ENCODE measurements at regions not wholly inside any gene's neighbourhood (a gene's known extent, or its start where the extent isn't known, plus 50 kb on each side); places are given as distances from the start of the nearest gene placed in this dataset.
A peak's percentile ranks its signal among the peaks of the same experiment; 100 is the strongest.

GRCh38 chr6:53986721-53987521 lies 124.3 kb upstream of the MLIP start:
- Histone ChIP-seq H3K9me1 (ENCODE audit: insufficient read depth, low read length) (peaks cover 6% of the 10 kb centered on the region), H3K4ac (ENCODE audit: low read depth, low read length) (peak overlapping the region; percentile 52), H3K9me3 (ENCODE audit: control insufficient read depth, insufficient read depth, low read length) (no peaks in the 10 kb centered on the region), H2BK15ac (ENCODE audit: low read depth, low read length) (0 out of 3 replicates have a peak overlapping the region, but pooled peaks have one; percentile 3), H3K56ac (ENCODE audit: extremely low read depth, insufficient read depth, low read length) (no peak overlapping the region), H3K4me2 (ENCODE audit: low read depth, low read length) (peak overlapping the region; percentile 38; the same call in 1 of the 2 replicates), H3K4me1 (ENCODE audit: control insufficient read depth, insufficient read depth, low read length) (peaks cover 7% of the 10 kb centered on the region), H2BK120ac (ENCODE audit: low read depth, low read length) (peak overlapping the region; percentile 0; the same call in 1 of the 2 replicates), H4K20me1 (ENCODE audit: insufficient read depth, low read length) (no peaks in the 10 kb centered on the region), H2AK5ac (ENCODE audit: low read depth, low read length) (no peak overlapping the region), H3K9ac (ENCODE audit: low read depth, low read length) (no peak overlapping the region), H2BK5ac (ENCODE audit: low read depth, low read length, poor library complexity, severe bottlenecking) (no peak overlapping the region), H2AFZ (replicated peaks; ENCODE audit: low read length, poor library complexity) (peak overlapping the region; percentile 67), H3K4me3 (ENCODE audit: insufficient read depth, low read depth, low read length) (no peak overlapping the region), H4K5ac (ENCODE audit: low read depth, low read length) (peak overlapping the region; percentile 26), H3K27me3 (ENCODE audit: control insufficient read depth, insufficient read depth, low read length) (no peaks in the 10 kb centered on the region), H3K36me3 (ENCODE audit: control insufficient read depth, insufficient read depth, low read length) (no peaks in the 10 kb centered on the region), H4K91ac (ENCODE audit: insufficient read depth, low read depth, low read length) (peak overlapping the region; percentile 55; the same call in 1 of the 2 replicates), H3K27ac (ENCODE audit: insufficient read depth, low read length) (no peak overlapping the region), H3K18ac (ENCODE audit: low read depth, low read length) (no peak overlapping the region), H2BK20ac (ENCODE audit: low read depth, low read length) (peak overlapping the region; percentile 3; the same call in 1 of the 2 replicates), H2AK9ac (replicated peaks; ENCODE audit: low read depth, low read length, poor library complexity) (no peak overlapping the region), H4K8ac (ENCODE audit: low read depth in 2 of 2, low read length in 2 of 2) (peak overlapping the region in 1 of 2 experiments; percentile 46; a peak in 1 of 4 replicates), H3K79me1 (ENCODE audit: low read depth in 1 of 2, low read length in 2 of 2) (no peaks in the 10 kb centered on the region), H3K14ac (replicated peaks; ENCODE audit: low read depth, low read length) (peak overlapping the region; percentile 65; the same call in 1 of the 2 replicates), H3K23ac (ENCODE audit: low read depth, low read length) (no peak overlapping the region)
- intact Hi-C loops (cut with micrococcal nuclease) (loop anchor here (1.0 to 10.0 kb wide), 7 partner anchors 255 to 1458 kb away; no protein-coding TSS in a partner anchor), in situ Hi-C loops (cut with MboI; ENCODE audit: low sequenced_read_pairs) (loop anchor here (5.0 to 25.0 kb wide), 3 partner anchors 280 to 875 kb away; no protein-coding TSS in a partner anchor), dilution Hi-C loops (cut with HindIII; ENCODE audit: low sequenced_read_pairs, unreplicated experiment) (no loop called here)
- ATAC-seq (ENCODE audit: low read depth) (peak; percentile 7; the same call in 1 of the 2 replicates), DNase-seq (peak; percentile 17)
- ChIA-PET POLR2A (ENCODE audit: unreplicated experiment) (no interaction called here), CTCF (interaction anchor here (0.6 to 1.9 kb wide), 8 partner anchors 10 to 731 kb away, joined by 3 to 7 read pairs (median 4); no protein-coding TSS in a partner anchor)
- BruUV-seq (replicated peaks): no TSS peak
- WGBS, 2 experiments (ENCODE audit: extremely low coverage in 2 of 2, insufficient read length in 1 of 2): 0% methylated on average over 1 of the region's 10 CpGs; no CpG with 5 or more reads in 1 of the 2 experiments
- no peak for TF ChIP-seq CHD1 (IDR thresholded peaks at IDR 0.05; ENCODE audit: low read depth, low read length)
- TF ChIP-seq BHLHE40 (IDR thresholded peaks at IDR 0.05; ENCODE audit: low read depth, low read length): no peak
- no peak for TF ChIP-seq RAD21 (IDR thresholded peaks at IDR 0.05; ENCODE audit: low read length)
- TF ChIP-seq FOS (IDR thresholded peaks at IDR 0.05; ENCODE audit: low read depth, low read length): no peak
- no peak for TF ChIP-seq NFE2L2 (IDR thresholded peaks at IDR 0.05; ENCODE audit: low read depth, low read length)
- no peak for TF ChIP-seq USF2 (IDR thresholded peaks at IDR 0.05; ENCODE audit: low read depth, low read length)
- TF ChIP-seq SMC3 (IDR thresholded peaks at IDR 0.05; ENCODE audit: low read depth, low read length): no peak
- TF ChIP-seq ELK1 (IDR thresholded peaks at IDR 0.05; ENCODE audit: borderline replicate concordance, low read depth, low read length): no peak
- TF ChIP-seq MXI1 (IDR thresholded peaks at IDR 0.05; ENCODE audit: borderline replicate concordance, low read depth, low read length): no peak
- no peak for TF ChIP-seq RFX5 (IDR thresholded peaks at IDR 0.05; ENCODE audit: low read depth, low read length)
- TF ChIP-seq POLR2A (IDR thresholded peaks at IDR 0.05; ENCODE audit: low read depth, low read length): no peak
- TF ChIP-seq MAFK (IDR thresholded peaks at IDR 0.05; ENCODE audit: low read depth, low read length): no peak
- TF ChIP-seq CTCF (conservative IDR thresholded peaks at IDR 0.05; ENCODE audit: low read depth, low read length): no peak
- no peak for TF ChIP-seq CEBPB (IDR thresholded peaks at IDR 0.05; ENCODE audit: low read depth, low read length)

Data from IMR-90 (cell line).